GM23338 (cell line): ENCODE measurements at regions not wholly inside any gene's neighbourhood (a gene's known extent, or its start where the extent isn't known, plus 50 kb on each side); places are given as distances from the start of the nearest gene placed in this dataset.

Source experiments
- ATAC-seq: fragments of 200-7000 bp; cut with Tn5 transposase; 3 replicates; pipeline ENCODE4 v1.9.1; 2020
- DNase-seq: peaks from one replicate; pipeline ENCODE4 v3.0.0-alpha.2; 2015; ENCODE audit warnings: low spot score
- H2AFZ ChIP-seq: fragments of 200-600 bp; sonication (generic); 2 replicates; pipeline ENCODE4 v1.8.0; 2016; ENCODE audit warnings: antibody characterized with exemption, mild to moderate bottlenecking, moderate library complexity
- H3F3A ChIP-seq: fragments of 200-600 bp; sonication (generic); replicated peaks from 2 replicates; pipeline ENCODE4 v1.8.0; 2017; ENCODE audit warnings: antibody characterized with exemption, mixed run types, low read depth
- H3K27ac ChIP-seq: fragments of 200-600 bp; sonication (generic); 2 replicates; pipeline ENCODE4 v1.6.1; 2016; ENCODE audit warnings: low read depth
- H3K27me3 ChIP-seq: fragments of 200-600 bp; sonication (generic); 2 replicates; pipeline ENCODE4 v1.8.0; 2016; ENCODE audit warnings: mild to moderate bottlenecking, mixed run types, moderate library complexity; ENCODE audit not compliant: insufficient read depth
- H3K36me3 ChIP-seq: fragments of 200-600 bp; sonication (generic); 2 replicates; pipeline ENCODE4 v1.8.0; 2016; ENCODE audit warnings: mild to moderate bottlenecking; ENCODE audit not compliant: insufficient read depth
- H3K4me1 ChIP-seq: fragments of 200-600 bp; sonication (generic); 2 replicates; pipeline ENCODE4 v1.8.0; 2016; ENCODE audit warnings: mild to moderate bottlenecking, moderate library complexity; ENCODE audit not compliant: insufficient read depth
- H3K4me2 ChIP-seq: fragments of 200-600 bp; sonication (generic); 2 replicates; pipeline ENCODE4 v1.7.1; 2017; ENCODE audit warnings: mixed run types
- H3K4me3 ChIP-seq: fragments of 200-600 bp; sonication (generic); 2 replicates; pipeline ENCODE4 v1.6.1; 2016; ENCODE audit warnings: mixed run types
- H3K79me2 ChIP-seq: fragments of 200-600 bp; sonication (generic); replicated peaks from 2 replicates; pipeline ENCODE4 v1.8.0; 2017; ENCODE audit warnings: mild to moderate bottlenecking; ENCODE audit not compliant: insufficient read depth
- H3K9me2 ChIP-seq: fragments of 200-600 bp; sonication (generic); 2 replicates; pipeline ENCODE4 v1.8.0; 2017; ENCODE audit not compliant: insufficient read depth
- H4K20me1 ChIP-seq: fragments of 200-600 bp; sonication (generic); replicated peaks from 2 replicates; pipeline ENCODE4 v1.8.0; 2017; ENCODE audit warnings: mild to moderate bottlenecking; ENCODE audit not compliant: insufficient read depth
- H3K27ac Mint-ChIP-seq: 2 replicates; pipeline ENCODE4 v1.8.0; 2020; ENCODE audit warnings: inconsistent platforms, mild to moderate bottlenecking, moderate library complexity, mixed read lengths
- H3K27me3 Mint-ChIP-seq: 3 replicates; pipeline ENCODE4 v1.8.0; 2022; ENCODE audit warnings: low read depth, mild to moderate bottlenecking, moderate library complexity, mixed read lengths, inconsistent platforms; ENCODE audit not compliant: insufficient read depth, poor library complexity
- H3K36me3 Mint-ChIP-seq: 3 replicates; pipeline ENCODE4 v1.8.0; 2021; ENCODE audit warnings: low read depth, mild to moderate bottlenecking, inconsistent platforms, moderate library complexity, mixed read lengths
- H3K4me1 Mint-ChIP-seq: 3 replicates; pipeline ENCODE4 v1.8.0; 2020; ENCODE audit warnings: mild to moderate bottlenecking, inconsistent platforms, mixed read lengths
- H3K4me3 Mint-ChIP-seq: 3 replicates; pipeline ENCODE4 v1.8.0; 2021; ENCODE audit warnings: moderate library complexity, mild to moderate bottlenecking, inconsistent platforms, mixed read lengths
- H3K9me3 Mint-ChIP-seq: 3 replicates; pipeline ENCODE4 v1.8.0; 2020; ENCODE audit warnings: moderate library complexity, mild to moderate bottlenecking, inconsistent platforms, mixed read lengths
- CTCF ChIP-seq, 2 experiments: fragments of 200-600 bp in 1 of 2; sonication (generic) in 1 of 2; conservative IDR thresholded peaks; 2 replicates each; pipeline versions ENCODE4 v1.5.1 to v1.6.1; 2016 to 2017; ENCODE audit warnings: antibody characterized with exemption in 2 of 2, low read depth in 2 of 2, mild to moderate bottlenecking in 2 of 2, moderate library complexity in 1 of 2
- ETS1 ChIP-seq: IDR thresholded peaks from 2 replicates; pipeline ENCODE4 v1.6.1; 2016; ENCODE audit warnings: antibody characterized with exemption
- EZH2phosphoT487 ChIP-seq: fragments of 200-600 bp; sonication (generic); IDR thresholded peaks from one replicate; pipeline ENCODE4 v1.8.1; 2018; ENCODE audit warnings: antibody characterized with exemption; ENCODE audit not compliant: unreplicated experiment
- JUNB ChIP-seq: IDR thresholded peaks from one replicate; pipeline ENCODE4 v1.6.1; 2016; ENCODE audit warnings: antibody characterized with exemption; ENCODE audit not compliant: unreplicated experiment
- NANOG ChIP-seq: IDR thresholded peaks from 2 replicates; pipeline ENCODE4 v1.6.1; 2016; ENCODE audit warnings: antibody characterized with exemption, borderline replicate concordance
- STAT1 ChIP-seq: IDR thresholded peaks from one replicate; pipeline ENCODE4 v1.6.1; 2016; ENCODE audit warnings: antibody characterized with exemption; ENCODE audit not compliant: unreplicated experiment
- ZNF114 ChIP-seq: fragments of 250-450 bp; sonication (Bioruptor Pico); IDR thresholded peaks from 2 replicates; pipeline ENCODE4 v1.5.0; 2020; ENCODE audit warnings: mild to moderate bottlenecking, moderate library complexity
- ZNF331 ChIP-seq: fragments of 250-450 bp; sonication (Bioruptor Pico); IDR thresholded peaks from 2 replicates; pipeline ENCODE4 v1.5.0; 2020; ENCODE audit warnings: low read depth, mild to moderate bottlenecking, moderate library complexity
- TF ChIP-seq, protein P1 (sequence below): fragments of 250-450 bp; sonication (Bioruptor Pico); IDR thresholded peaks from 2 replicates; pipeline ENCODE4 v1.5.0; 2020; ENCODE audit warnings: mild to moderate bottlenecking, moderate library complexity

DNA sequence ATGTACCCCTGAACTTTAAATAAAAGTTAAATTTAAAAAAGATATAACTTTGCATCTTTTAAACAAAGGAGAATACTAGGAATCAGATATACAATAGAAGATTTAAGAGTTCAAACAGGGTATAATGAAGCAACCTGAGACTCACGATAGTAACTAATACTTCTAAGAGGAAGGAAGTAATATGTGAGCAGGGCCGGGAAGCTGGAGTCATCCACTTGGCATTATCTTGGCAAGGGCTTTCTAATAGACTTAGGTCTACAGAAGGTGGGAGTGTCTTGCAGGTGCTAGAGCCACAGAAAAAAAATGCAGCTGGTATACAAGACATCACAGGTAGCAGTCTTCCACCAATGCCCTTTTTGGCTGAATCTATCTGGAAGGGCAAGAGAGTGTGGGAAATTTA, 231.9 kb downstream of the KCTD12 start:
- H3K36me3 ChIP-seq: no peaks in the 10 kb centered on the region
- no peak overlapping the region for H3K4me3 ChIP-seq
- H3K27ac ChIP-seq: no peak overlapping the region
- Mint-ChIP-seq H3K9me3 (no peaks in the 10 kb centered on the region), H3K36me3 (no peaks in the 10 kb centered on the region), H3K27me3 (no peaks in the 10 kb centered on the region), H3K4me3 (no peak overlapping the region), H3K27ac (no peak overlapping the region), H3K4me1 (no peaks in the 10 kb centered on the region)
- H3K79me2 ChIP-seq: no peaks in the 10 kb centered on the region
- H4K20me1 ChIP-seq: no peaks in the 10 kb centered on the region
- H3F3A ChIP-seq: no peaks in the 10 kb centered on the region
- H3K4me1 ChIP-seq: no peaks in the 10 kb centered on the region
- H3K9me2 ChIP-seq: 0 out of 2 replicates have a peak, but pooled peaks cover 2% of the 10 kb centered on the region
- TF ChIP-seq EZH2phosphoT487: no peak
- DNase-seq: no peak
- H3K27me3 ChIP-seq: no peaks in the 10 kb centered on the region
- H3K4me2 ChIP-seq: no peak overlapping the region
- ATAC-seq: no peak
- no peak overlapping the region for H2AFZ ChIP-seq

- H3K9me3 Mint-ChIP-seq: no peaks in the 10 kb centered on the region
- H3K36me3 Mint-ChIP-seq: no peaks in the 10 kb centered on the region
- H3K27me3 Mint-ChIP-seq: no peaks in the 10 kb centered on the region
- Histone ChIP-seq H3K4me1 (no peaks in the 10 kb centered on the region), H3K27me3 (no peaks in the 10 kb centered on the region), H3K9me2 (0 out of 2 replicates have a peak, but pooled peaks cover 10% of the 10 kb centered on the region), H2AFZ (no peak overlapping the region), H3K4me3 (no peak overlapping the region), H3K4me2 (no peak overlapping the region), H3K27ac (no peak overlapping the region), H3K36me3 (no peaks in the 10 kb centered on the region), H4K20me1 (no peaks in the 10 kb centered on the region), H3K79me2 (no peaks in the 10 kb centered on the region), H3F3A (no peaks in the 10 kb centered on the region)
- DNase-seq (no peak), ATAC-seq (no peak)
- no peaks in the 10 kb centered on the region for H3K4me1 Mint-ChIP-seq
- no peak overlapping the region for H3K27ac Mint-ChIP-seq
- TF ChIP-seq NANOG: no peak
- TF ChIP-seq STAT1: no peak
- H3K4me3 Mint-ChIP-seq: no peak overlapping the region
These were observed 234.9 kb downstream of the KCTD12 start for GRCh38 chr13:76651286-76651685.

- Mint-ChIP-seq H3K4me1 (no peaks in the 10 kb centered on the region), H3K27ac (no peak overlapping the region), H3K27me3 (no peaks in the 10 kb centered on the region), H3K9me3 (no peaks in the 10 kb centered on the region), H3K4me3 (no peak overlapping the region), H3K36me3 (no peaks in the 10 kb centered on the region)
- H2AFZ ChIP-seq: no peak overlapping the region
- no peak overlapping the region for H3K4me3 ChIP-seq
- no peak overlapping the region for H3K27ac ChIP-seq
- H3K79me2 ChIP-seq: no peaks in the 10 kb centered on the region
- no peaks in the 10 kb centered on the region for H3F3A ChIP-seq
- no peaks in the 10 kb centered on the region for H3K27me3 ChIP-seq
- ATAC-seq (no peak), DNase-seq (no peak)
- no peaks in the 10 kb centered on the region for H3K36me3 ChIP-seq
- no peaks in the 10 kb centered on the region for H3K4me1 ChIP-seq
- no peak overlapping the region for H3K4me2 ChIP-seq
- H4K20me1 ChIP-seq: no peaks in the 10 kb centered on the region
- H3K9me2 ChIP-seq: 0 out of 2 replicates have a peak, but pooled peaks cover 10% of the 10 kb centered on the region
- TF ChIP-seq NANOG: no peak
- TF ChIP-seq ETS1: no peak
- TF ChIP-seq STAT1: no peak
- no peak for TF ChIP-seq CTCF (conservative IDR thresholded peaks at IDR 0.05; ENCODE audit: low read depth in 2 of 2)
- no peak for TF ChIP-seq ZNF331 (CRISPR knock-in tag)
- no peak for TF ChIP-seq ZNF114 (CRISPR knock-in tag)
- TF ChIP-seq JUNB: no peak
- TF ChIP-seq, protein P1, sequence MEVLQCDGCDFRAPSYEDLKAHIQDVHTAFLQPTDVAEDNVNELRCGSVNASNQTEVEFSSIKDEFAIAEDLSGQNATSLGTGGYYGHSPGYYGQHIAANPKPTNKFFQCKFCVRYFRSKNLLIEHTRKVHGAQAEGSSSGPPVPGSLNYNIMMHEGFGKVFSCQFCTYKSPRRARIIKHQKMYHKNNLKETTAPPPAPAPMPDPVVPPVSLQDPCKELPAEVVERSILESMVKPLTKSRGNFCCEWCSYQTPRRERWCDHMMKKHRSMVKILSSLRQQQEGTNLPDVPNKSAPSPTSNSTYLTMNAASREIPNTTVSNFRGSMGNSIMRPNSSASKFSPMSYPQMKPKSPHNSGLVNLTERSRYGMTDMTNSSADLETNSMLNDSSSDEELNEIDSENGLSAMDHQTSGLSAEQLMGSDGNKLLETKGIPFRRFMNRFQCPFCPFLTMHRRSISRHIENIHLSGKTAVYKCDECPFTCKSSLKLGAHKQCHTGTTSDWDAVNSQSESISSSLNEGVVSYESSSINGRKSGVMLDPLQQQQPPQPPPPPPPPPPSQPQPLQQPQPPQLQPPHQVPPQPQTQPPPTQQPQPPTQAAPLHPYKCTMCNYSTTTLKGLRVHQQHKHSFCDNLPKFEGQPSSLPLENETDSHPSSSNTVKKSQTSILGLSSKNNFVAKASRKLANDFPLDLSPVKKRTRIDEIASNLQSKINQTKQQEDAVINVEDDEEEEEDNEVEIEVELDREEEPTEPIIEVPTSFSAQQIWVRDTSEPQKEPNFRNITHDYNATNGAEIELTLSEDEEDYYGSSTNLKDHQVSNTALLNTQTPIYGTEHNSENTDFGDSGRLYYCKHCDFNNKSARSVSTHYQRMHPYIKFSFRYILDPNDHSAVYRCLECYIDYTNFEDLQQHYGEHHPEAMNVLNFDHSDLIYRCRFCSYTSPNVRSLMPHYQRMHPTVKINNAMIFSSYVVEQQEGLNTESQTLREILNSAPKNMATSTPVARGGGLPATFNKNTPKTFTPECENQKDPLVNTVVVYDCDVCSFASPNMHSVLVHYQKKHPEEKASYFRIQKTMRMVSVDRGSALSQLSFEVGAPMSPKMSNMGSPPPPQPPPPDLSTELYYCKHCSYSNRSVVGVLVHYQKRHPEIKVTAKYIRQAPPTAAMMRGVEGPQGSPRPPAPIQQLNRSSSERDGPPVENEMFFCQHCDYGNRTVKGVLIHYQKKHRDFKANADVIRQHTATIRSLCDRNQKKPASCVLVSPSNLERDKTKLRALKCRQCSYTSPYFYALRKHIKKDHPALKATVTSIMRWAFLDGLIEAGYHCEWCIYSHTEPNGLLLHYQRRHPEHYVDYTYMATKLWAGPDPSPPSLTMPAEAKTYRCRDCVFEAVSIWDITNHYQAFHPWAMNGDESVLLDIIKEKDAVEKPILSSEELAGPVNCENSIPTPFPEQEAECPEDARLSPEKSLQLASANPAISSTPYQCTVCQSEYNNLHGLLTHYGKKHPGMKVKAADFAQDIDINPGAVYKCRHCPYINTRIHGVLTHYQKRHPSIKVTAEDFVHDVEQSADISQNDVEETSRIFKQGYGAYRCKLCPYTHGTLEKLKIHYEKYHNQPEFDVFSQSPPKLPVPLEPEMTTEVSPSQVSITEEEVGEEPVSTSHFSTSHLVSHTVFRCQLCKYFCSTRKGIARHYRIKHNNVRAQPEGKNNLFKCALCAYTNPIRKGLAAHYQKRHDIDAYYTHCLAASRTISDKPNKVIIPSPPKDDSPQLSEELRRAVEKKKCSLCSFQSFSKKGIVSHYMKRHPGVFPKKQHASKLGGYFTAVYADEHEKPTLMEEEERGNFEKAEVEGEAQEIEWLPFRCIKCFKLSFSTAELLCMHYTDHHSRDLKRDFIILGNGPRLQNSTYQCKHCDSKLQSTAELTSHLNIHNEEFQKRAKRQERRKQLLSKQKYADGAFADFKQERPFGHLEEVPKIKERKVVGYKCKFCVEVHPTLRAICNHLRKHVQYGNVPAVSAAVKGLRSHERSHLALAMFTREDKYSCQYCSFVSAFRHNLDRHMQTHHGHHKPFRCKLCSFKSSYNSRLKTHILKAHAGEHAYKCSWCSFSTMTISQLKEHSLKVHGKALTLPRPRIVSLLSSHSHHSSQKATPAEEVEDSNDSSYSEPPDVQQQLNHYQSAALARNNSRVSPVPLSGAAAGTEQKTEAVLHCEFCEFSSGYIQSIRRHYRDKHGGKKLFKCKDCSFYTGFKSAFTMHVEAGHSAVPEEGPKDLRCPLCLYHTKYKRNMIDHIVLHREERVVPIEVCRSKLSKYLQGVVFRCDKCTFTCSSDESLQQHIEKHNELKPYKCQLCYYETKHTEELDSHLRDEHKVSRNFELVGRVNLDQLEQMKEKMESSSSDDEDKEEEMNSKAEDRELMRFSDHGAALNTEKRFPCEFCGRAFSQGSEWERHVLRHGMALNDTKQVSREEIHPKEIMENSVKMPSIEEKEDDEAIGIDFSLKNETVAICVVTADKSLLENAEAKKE: no peak
These were observed 238.7 kb downstream of the KCTD12 start for GRCh38 chr13:76647550-76647949.
